GM12865 (cell line): ENCODE measurements at regions not wholly inside any gene's neighbourhood (a gene's known extent, or its start where the extent isn't known, plus 50 kb on each side); places are given as distances from the start of the nearest gene placed in this dataset.

Experiments
- DNase-seq: peaks from one replicate; pipeline ENCODE4 v3.0.0; 2010; ENCODE audit warnings: low read depth
- H3K4me3 ChIP-seq: 2 replicates; pipeline ENCODE4 v1.5.1; 2011; ENCODE audit warnings: mild to moderate bottlenecking, low read depth, low read length, control low read depth
- TF ChIP-seq, protein P1 (sequence below): IDR thresholded peaks from 2 replicates; pipeline ENCODE4 v1.5.1; 2011; ENCODE audit warnings: low read length, control low read depth, low read depth, inconsistent platforms; ENCODE audit not compliant: insufficient read depth; ENCODE audit errors: missing control alignments

DNA sequence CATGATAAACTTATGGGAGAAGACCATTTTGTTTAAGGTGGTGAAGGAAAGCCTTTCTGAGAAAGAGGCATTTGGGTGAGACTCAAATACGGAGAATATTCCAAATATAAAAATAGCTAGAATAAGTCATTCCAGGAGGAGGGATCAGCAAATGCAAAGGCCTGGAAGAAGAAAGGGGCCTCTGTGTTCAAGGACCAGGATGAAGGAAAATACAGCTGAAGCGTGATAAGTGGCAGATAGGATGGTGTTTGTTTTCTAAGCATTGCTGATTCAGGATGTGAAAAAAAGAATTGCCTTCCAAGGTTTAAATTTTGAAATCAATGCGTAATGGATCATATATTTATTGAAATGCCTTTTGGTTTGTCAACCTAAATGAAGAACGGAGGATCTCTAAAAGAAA lies 59.4 kb upstream of the CAST start:
- no peak overlapping the region for H3K4me3 ChIP-seq
- TF ChIP-seq, protein P1, sequence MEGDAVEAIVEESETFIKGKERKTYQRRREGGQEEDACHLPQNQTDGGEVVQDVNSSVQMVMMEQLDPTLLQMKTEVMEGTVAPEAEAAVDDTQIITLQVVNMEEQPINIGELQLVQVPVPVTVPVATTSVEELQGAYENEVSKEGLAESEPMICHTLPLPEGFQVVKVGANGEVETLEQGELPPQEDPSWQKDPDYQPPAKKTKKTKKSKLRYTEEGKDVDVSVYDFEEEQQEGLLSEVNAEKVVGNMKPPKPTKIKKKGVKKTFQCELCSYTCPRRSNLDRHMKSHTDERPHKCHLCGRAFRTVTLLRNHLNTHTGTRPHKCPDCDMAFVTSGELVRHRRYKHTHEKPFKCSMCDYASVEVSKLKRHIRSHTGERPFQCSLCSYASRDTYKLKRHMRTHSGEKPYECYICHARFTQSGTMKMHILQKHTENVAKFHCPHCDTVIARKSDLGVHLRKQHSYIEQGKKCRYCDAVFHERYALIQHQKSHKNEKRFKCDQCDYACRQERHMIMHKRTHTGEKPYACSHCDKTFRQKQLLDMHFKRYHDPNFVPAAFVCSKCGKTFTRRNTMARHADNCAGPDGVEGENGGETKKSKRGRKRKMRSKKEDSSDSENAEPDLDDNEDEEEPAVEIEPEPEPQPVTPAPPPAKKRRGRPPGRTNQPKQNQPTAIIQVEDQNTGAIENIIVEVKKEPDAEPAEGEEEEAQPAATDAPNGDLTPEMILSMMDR, result no peak
- DNase-seq, result no peak

DNA sequence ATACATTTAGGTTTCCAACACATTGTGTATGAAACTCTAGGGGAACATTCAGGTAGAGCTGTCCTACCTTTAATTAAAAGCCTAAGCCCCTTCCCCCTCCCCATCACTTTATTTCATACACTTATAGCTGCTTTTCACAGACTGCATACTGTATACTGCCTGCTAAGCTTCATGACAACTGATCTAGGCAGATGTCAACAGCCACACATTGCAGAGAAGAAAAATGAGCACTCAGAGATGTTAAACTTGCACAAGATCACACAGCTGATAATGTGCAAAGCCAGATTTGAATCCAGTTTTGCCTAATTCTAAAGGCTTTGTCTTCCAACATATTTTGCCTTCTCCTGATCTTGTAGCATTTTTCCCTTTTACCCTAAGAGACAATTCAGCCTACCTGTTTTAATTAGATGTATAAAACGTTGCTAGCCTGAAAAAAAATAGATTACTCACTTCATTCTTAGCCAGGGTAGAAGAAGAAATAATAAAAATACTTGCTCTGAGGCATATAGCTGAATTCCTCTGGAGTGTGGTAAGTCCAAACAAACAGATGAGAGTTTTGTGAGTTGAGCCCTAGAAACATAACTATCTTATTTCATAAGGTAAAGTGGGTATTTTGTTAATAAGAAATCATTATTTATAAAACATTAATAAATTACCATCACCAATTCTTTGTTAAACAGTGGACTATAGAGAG lies 56.9 kb upstream of the CAST start:
- TF ChIP-seq, protein P1, result no peak
- no peak overlapping the region for H3K4me3 ChIP-seq
- DNase-seq, result no peak

GRCh38 chr5:96609369-96609768 lies 52.8 kb upstream of the CAST start:
- no peak for DNase-seq
- TF ChIP-seq, protein P1, result no peak
- H3K4me3 ChIP-seq, result no peak overlapping the region

DNA sequence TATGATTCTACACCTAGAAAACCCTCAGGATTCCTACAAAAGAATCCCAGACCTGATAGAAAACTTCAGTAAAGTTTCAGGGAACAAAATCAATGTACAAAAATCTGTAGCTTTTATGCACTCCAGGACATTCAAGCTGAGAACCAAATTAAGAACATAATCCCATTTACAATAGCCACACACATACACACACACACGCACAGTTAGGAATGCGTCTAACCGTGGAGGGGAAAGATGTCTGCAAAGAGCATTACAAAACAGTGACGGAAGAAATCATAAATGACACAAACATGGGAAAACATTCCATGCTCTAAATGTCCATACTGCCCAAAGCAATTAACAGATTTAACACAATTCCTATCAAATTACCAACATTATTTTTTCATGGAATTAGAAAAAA lies 51.4 kb upstream of the CAST start:
- DNase-seq, result no peak
- H3K4me3 ChIP-seq, result no peak overlapping the region
- TF ChIP-seq, protein P1, result no peak

- no peak overlapping the region for H3K4me3 ChIP-seq
- no peak for DNase-seq
- TF ChIP-seq, protein P1, result no peak
These were observed 50.2 kb upstream of the CAST start for GRCh38 chr5:96611946-96612345.
